K562 (cell line): ENCODE measurements at regions not wholly inside any gene's neighbourhood (a gene's known extent, or its start where the extent isn't known, plus 50 kb on each side); places are given as distances from the start of the nearest gene placed in this dataset.

Experiments
- CTCF ChIP-seq, 3 experiments: IDR thresholded peaks in 2 of 3; conservative IDR thresholded peaks in 1 of 3; 2 replicates each; pipeline ENCODE4 v1.5.1; 2011 to 2012; ENCODE audit warnings: low read length in 3 of 3, mild to moderate bottlenecking in 3 of 3, control low read depth in 2 of 3, improper control_type of control experiment in 1 of 3, inconsistent platforms in 1 of 3, low read depth in 1 of 3, mixed read lengths in 1 of 3, moderate library complexity in 1 of 3; ENCODE audit not compliant: insufficient read depth in 2 of 3
- HDGF ChIP-seq: fragments of 450-650 bp; IDR thresholded peaks from 2 replicates; pipeline ENCODE4 v1.6.1; 2016
- HMG20B ChIP-seq: fragments of 250-450 bp; sonication (Bioruptor Pico); IDR thresholded peaks from 2 replicates; pipeline ENCODE4 v1.5.0; 2021; ENCODE audit warnings: mild to moderate bottlenecking
- MNT ChIP-seq, 2 experiments: fragments of 450-650 bp; conservative IDR thresholded peaks; 2 replicates each; pipeline ENCODE4 v1.6.1; 2017; ENCODE audit warnings: mild to moderate bottlenecking in 2 of 2, moderate library complexity in 2 of 2
- NCOR1 ChIP-seq: fragments of 450-650 bp; IDR thresholded peaks from 2 replicates; pipeline ENCODE4 v1.6.1; 2016; ENCODE audit warnings: mild to moderate bottlenecking, moderate library complexity
- NR0B1 ChIP-seq: fragments of 450-650 bp; IDR thresholded peaks from one replicate; pipeline ENCODE4 v1.6.1; 2018; ENCODE audit warnings: mild to moderate bottlenecking, moderate library complexity; ENCODE audit not compliant: partially characterized antibody
- POLR2A ChIP-seq: fragments of 450-650 bp; conservative IDR thresholded peaks from 2 replicates; pipeline ENCODE4 v1.6.1; 2016
- PRDM10 ChIP-seq: fragments of 450-650 bp; IDR thresholded peaks from 2 replicates; pipeline ENCODE4 v1.6.1; 2018; ENCODE audit not compliant: partially characterized antibody
- REST ChIP-seq, 2 experiments: fragments of 450-650 bp; formaldehyde crosslinking in 1 of 2; IDR thresholded peaks; 2 replicates each; pipeline versions ENCODE4 v1.4.0 to v1.6.1; 2014 to 2020; ENCODE audit warnings: mild to moderate bottlenecking in 2 of 2, borderline replicate concordance in 1 of 2, low read depth in 1 of 2
- ZBTB33 ChIP-seq: sonication (generic); formaldehyde crosslinking; IDR thresholded peaks from 2 replicates; pipeline ENCODE4 v1.8.1; 2023; ENCODE audit warnings: mild to moderate bottlenecking, missing genetic modification reagents
- ZNF512 ChIP-seq: IDR thresholded peaks from 2 replicates; pipeline ENCODE4 v1.6.1; 2016; ENCODE audit warnings: missing genetic modification characterization, missing compliant biosample characterization

GRCh38 chr6:25224242-25224641, 54.9 kb upstream of the CARMIL1 start:
- no peak for TF ChIP-seq HDGF
- TF ChIP-seq NCOR1: no peak
- TF ChIP-seq ZNF512: no peak
- no peak for TF ChIP-seq POLR2A
- no peak for TF ChIP-seq ZBTB33 (CRISPR knock-in tag)
- no peak for TF ChIP-seq CTCF (IDR thresholded peaks at IDR 0.05 in 2 of 3, conservative IDR thresholded peaks at IDR 0.05 in 1 of 3; ENCODE audit: insufficient read depth in 2 of 3, low read depth in 1 of 3, low read length in 3 of 3)
- TF ChIP-seq HMG20B: no peak
- TF ChIP-seq REST (IDR thresholded peaks at IDR 0.05; ENCODE audit: borderline replicate concordance): no peak
- no peak for TF ChIP-seq REST (CRISPR knock-in tag; IDR thresholded peaks at IDR 0.05; ENCODE audit: low read depth)
- no peak for TF ChIP-seq PRDM10
- TF ChIP-seq NR0B1: no peak
- TF ChIP-seq MNT (conservative IDR thresholded peaks at IDR 0.05): no peak
